ENCODE measurements at regions not wholly inside any gene's neighbourhood (a gene's known extent, or its start where the extent isn't known, plus 50 kb on each side); places are given as distances from the start of the nearest gene placed in this dataset.

GRCh38 chr2:180343528-180344345 is 336.6 kb upstream of the CWC22 start:
- no peak overlapping the region for H3K4me3 Mint-ChIP-seq (ENCODE audit: unreplicated experiment)
- H3K79me2 ChIP-seq (ENCODE audit: insufficient read depth, low read length): no peaks in the 10 kb centered on the region
- no peak for FAIRE-seq

GRCh38 chr2:180337136-180337535 is 330.0 kb upstream of the CWC22 start:
- Histone ChIP-seq H3K36me3 (ENCODE audit: insufficient read depth, low read length) (no peaks in the 10 kb centered on the region), H3K4me3 (ENCODE audit: insufficient read depth, low read depth, low read length) (no peak overlapping the region), H3K9ac (ENCODE audit: low read length) (no peak overlapping the region), H3K9me3 (ENCODE audit: insufficient read depth, low read depth, low read length) (peaks cover 10% of the 10 kb centered on the region), H3K4me1 (ENCODE audit: insufficient read depth, low read length) (no peaks in the 10 kb centered on the region), H4K20me1 (ENCODE audit: insufficient read depth, low read length) (no peaks in the 10 kb centered on the region), H2AFZ (ENCODE audit: low read depth, low read length) (no peak overlapping the region), H3K27ac (ENCODE audit: low read depth, low read length) (no peak overlapping the region), H3K4me2 (ENCODE audit: low read length) (no peak overlapping the region), H3K27me3 (ENCODE audit: insufficient read depth, low read length) (no peaks in the 10 kb centered on the region), H3K79me2 (ENCODE audit: insufficient read depth, low read length) (no peaks in the 10 kb centered on the region)
- Mint-ChIP-seq H3K9me3 (ENCODE audit: unreplicated experiment) (peaks cover 11% of the 10 kb centered on the region), H3K4me1 (ENCODE audit: low read depth, unreplicated experiment) (no peaks in the 10 kb centered on the region), H3K27me3 (ENCODE audit: low read depth, unreplicated experiment) (no peaks in the 10 kb centered on the region), H3K4me3 (ENCODE audit: unreplicated experiment) (no peak overlapping the region), H3K36me3 (ENCODE audit: low read depth, unreplicated experiment) (no peaks in the 10 kb centered on the region), H3K27ac (ENCODE audit: unreplicated experiment) (no peak overlapping the region)
- DNase-seq (ENCODE audit: low read depth) (no peak), FAIRE-seq (no peak)
- TF ChIP-seq CTCF (IDR thresholded peaks at IDR 0.05; ENCODE audit: insufficient read depth, low read depth, low read length) (no peak), EZH2 (IDR thresholded peaks at IDR 0.05; ENCODE audit: insufficient read depth, low read length) (no peak)

More at GRCh38 chr2:180343528-180344345, 336.6 kb upstream of the CWC22 start:
- Histone ChIP-seq H4K20me1 (ENCODE audit: insufficient read depth, low read length) (no peaks in the 10 kb centered on the region), H3K9me3 (ENCODE audit: insufficient read depth, low read depth, low read length) (no peaks in the 10 kb centered on the region), H3K9ac (ENCODE audit: low read length) (no peak overlapping the region), H3K27ac (ENCODE audit: low read depth, low read length) (no peak overlapping the region), H3K4me1 (ENCODE audit: insufficient read depth, low read length) (no peaks in the 10 kb centered on the region), H2AFZ (ENCODE audit: low read depth, low read length) (no peak overlapping the region), H3K36me3 (ENCODE audit: insufficient read depth, low read length) (no peaks in the 10 kb centered on the region), H3K27me3 (ENCODE audit: insufficient read depth, low read length) (no peaks in the 10 kb centered on the region), H3K4me2 (ENCODE audit: low read length) (no peak overlapping the region), H3K4me3 (ENCODE audit: insufficient read depth, low read depth, low read length) (no peak overlapping the region)
- H3K27me3 Mint-ChIP-seq (ENCODE audit: low read depth, unreplicated experiment): no peaks in the 10 kb centered on the region
- H3K4me1 Mint-ChIP-seq (ENCODE audit: low read depth, unreplicated experiment): no peaks in the 10 kb centered on the region
- TF ChIP-seq CTCF (IDR thresholded peaks at IDR 0.05; ENCODE audit: insufficient read depth, low read depth, low read length) (no peak), EZH2 (IDR thresholded peaks at IDR 0.05; ENCODE audit: insufficient read depth, low read length) (no peak)
- H3K27ac Mint-ChIP-seq (ENCODE audit: unreplicated experiment): no peak overlapping the region
- no peak for DNase-seq (ENCODE audit: low read depth)
- H3K36me3 Mint-ChIP-seq (ENCODE audit: low read depth, unreplicated experiment): no peaks in the 10 kb centered on the region
- H3K9me3 Mint-ChIP-seq (ENCODE audit: unreplicated experiment): peaks cover 2% of the 10 kb centered on the region

GRCh38 chr2:180336550-180336949 is 329.5 kb upstream of the CWC22 start:
- Histone ChIP-seq H3K79me2 (ENCODE audit: insufficient read depth, low read length) (no peaks in the 10 kb centered on the region), H4K20me1 (ENCODE audit: insufficient read depth, low read length) (no peaks in the 10 kb centered on the region), H3K4me2 (ENCODE audit: low read length) (no peak overlapping the region), H3K27me3 (ENCODE audit: insufficient read depth, low read length) (no peaks in the 10 kb centered on the region), H3K36me3 (ENCODE audit: insufficient read depth, low read length) (no peaks in the 10 kb centered on the region), H2AFZ (ENCODE audit: low read depth, low read length) (no peak overlapping the region), H3K4me1 (ENCODE audit: insufficient read depth, low read length) (no peaks in the 10 kb centered on the region), H3K9ac (ENCODE audit: low read length) (no peak overlapping the region), H3K27ac (ENCODE audit: low read depth, low read length) (no peak overlapping the region), H3K9me3 (ENCODE audit: insufficient read depth, low read depth, low read length) (peaks cover 10% of the 10 kb centered on the region), H3K4me3 (ENCODE audit: insufficient read depth, low read depth, low read length) (no peak overlapping the region)
- FAIRE-seq (no peak), DNase-seq (ENCODE audit: low read depth) (no peak)
- no peaks in the 10 kb centered on the region for H3K27me3 Mint-ChIP-seq (ENCODE audit: low read depth, unreplicated experiment)
- H3K36me3 Mint-ChIP-seq (ENCODE audit: low read depth, unreplicated experiment): no peaks in the 10 kb centered on the region
- TF ChIP-seq EZH2 (IDR thresholded peaks at IDR 0.05; ENCODE audit: insufficient read depth, low read length): no peak
- no peak for TF ChIP-seq CTCF (IDR thresholded peaks at IDR 0.05; ENCODE audit: insufficient read depth, low read depth, low read length)
- no peaks in the 10 kb centered on the region for H3K4me1 Mint-ChIP-seq (ENCODE audit: low read depth, unreplicated experiment)
- H3K4me3 Mint-ChIP-seq (ENCODE audit: unreplicated experiment): no peak overlapping the region
- peaks cover 11% of the 10 kb centered on the region for H3K9me3 Mint-ChIP-seq (ENCODE audit: unreplicated experiment)
- H3K27ac Mint-ChIP-seq (ENCODE audit: unreplicated experiment): no peak overlapping the region

Measured in astrocyte (in vitro differentiated cells and primary cell).